ENCODE measurements at regions not wholly inside any gene's neighbourhood (a gene's known extent, or its start where the extent isn't known, plus 50 kb on each side); places are given as distances from the start of the nearest gene placed in this dataset.

GRCh38 chr17:14715561-14715960 lies 414.7 kb downstream of the HS3ST3B1 start:
- no peak for DNase-seq

GRCh38 chr17:14712611-14713021 lies 411.7 kb downstream of the HS3ST3B1 start:
- DNase-seq, result no peak

GRCh38 chr17:14704121-14704520 lies 403.2 kb downstream of the HS3ST3B1 start:
- DNase-seq, result no peak

GRCh38 chr17:14701886-14702285 lies 401.0 kb downstream of the HS3ST3B1 start:
- DNase-seq, result no peak

GRCh38 chr17:14699574-14700185 lies 398.8 kb downstream of the HS3ST3B1 start:
- DNase-seq, result no peak

GRCh38 chr17:14693382-14693781 lies 392.5 kb downstream of the HS3ST3B1 start:
- no peak for DNase-seq

- no peak for DNase-seq
Observed at GRCh38 chr17:14690704-14691103, 389.8 kb downstream of the HS3ST3B1 start.

GRCh38 chr17:14688134-14688533 lies 387.3 kb downstream of the HS3ST3B1 start:
- DNase-seq, result no peak

- DNase-seq, result no peak
Observed at GRCh38 chr17:14672830-14673229, 371.9 kb downstream of the HS3ST3B1 start.

GRCh38 chr17:14670861-14671260 lies 370.0 kb downstream of the HS3ST3B1 start:
- DNase-seq, result no peak

- DNase-seq, result no peak
Observed at GRCh38 chr17:14664511-14664910, 363.6 kb downstream of the HS3ST3B1 start.

- no peak for DNase-seq
Observed at GRCh38 chr17:14641117-14641516, 340.2 kb downstream of the HS3ST3B1 start.

- no peak for DNase-seq
Observed at GRCh38 chr17:14637260-14637659, 336.4 kb downstream of the HS3ST3B1 start.

- DNase-seq, result no peak
Observed at GRCh38 chr17:14630621-14631020, 329.7 kb downstream of the HS3ST3B1 start.

- DNase-seq, result no peak
Observed at GRCh38 chr17:14630046-14630445, 329.2 kb downstream of the HS3ST3B1 start.

GRCh38 chr17:14622615-14623101 lies 321.8 kb downstream of the HS3ST3B1 start:
- DNase-seq, result no peak

- DNase-seq, result no peak
Observed at GRCh38 chr17:14621826-14622614, 321.1 kb downstream of the HS3ST3B1 start.

- DNase-seq, result no peak
Observed at GRCh38 chr17:14619821-14620220, 318.9 kb downstream of the HS3ST3B1 start.

- no peak for DNase-seq
Observed at GRCh38 chr17:14616528-14616927, 315.6 kb downstream of the HS3ST3B1 start.

- DNase-seq, result no peak
Observed at GRCh38 chr17:14605267-14605599, 304.4 kb downstream of the HS3ST3B1 start.

- DNase-seq, result no peak
Observed at GRCh38 chr17:14604591-14605266, 303.8 kb downstream of the HS3ST3B1 start.

- no peak for DNase-seq
Observed at GRCh38 chr17:14596224-14596623, 295.3 kb downstream of the HS3ST3B1 start.

- DNase-seq, result no peak
Observed at GRCh38 chr17:14595656-14596055, 294.8 kb downstream of the HS3ST3B1 start.

GRCh38 chr17:14594690-14595089 lies 293.8 kb downstream of the HS3ST3B1 start:
- no peak for DNase-seq

Data from NK-92 treated with Interleukin-12 subunit alpha and Interleukin-12 subunit beta, amount 100 ng/mL, for 24 hours (cell line).